HAP-1 (cell line): ENCODE measurements at regions not wholly inside any gene's neighbourhood (a gene's known extent, or its start where the extent isn't known, plus 50 kb on each side); places are given as distances from the start of the nearest gene placed in this dataset.

Experiments
- DNase-seq, 2 experiments: peaks; one replicate each; pipeline ENCODE4 v3.0.0-alpha.2; 2016 to 2020; ENCODE audit warnings: low spot score in 2 of 2
- H3K27me3 ChIP-seq: fragments of 250-450 bp; sonication (Bioruptor Pico); 2 replicates; pipeline ENCODE4 v1.5.1; 2020; ENCODE audit warnings: low read depth, mild to moderate bottlenecking, moderate library complexity
- H3K36me3 ChIP-seq: fragments of 250-450 bp; sonication (Bioruptor Pico); replicated peaks from 2 replicates; pipeline ENCODE4 v1.5.1; 2020; ENCODE audit warnings: mild to moderate bottlenecking
- H3K4me1 ChIP-seq: fragments of 250-450 bp; sonication (Bioruptor Pico); 2 replicates; pipeline ENCODE4 v1.5.1; 2020; ENCODE audit warnings: mild to moderate bottlenecking
- H3K4me3 ChIP-seq: fragments of 250-450 bp; sonication (Bioruptor Pico); 2 replicates; pipeline ENCODE4 v1.5.1; 2020; ENCODE audit warnings: mild to moderate bottlenecking, moderate library complexity
- H3K9me3 ChIP-seq: fragments of 250-450 bp; sonication (Bioruptor Pico); 2 replicates; pipeline ENCODE4 v1.5.1; 2020; ENCODE audit warnings: mild to moderate bottlenecking, moderate library complexity
- in situ Hi-C: fragments of 300-500 bp; cut with MboI; formaldehyde crosslinking; loops from 3 replicates; pipeline ENCODE4 v1.14.3; 2020; ENCODE audit warnings: low sequenced_read_pairs, inconsistent platforms, mixed read lengths

GRCh38 chr20:11311659-11312224 lies 606.0 kb upstream of the BTBD3 start:
- Histone ChIP-seq H3K4me3 (no peak overlapping the region), H3K27me3 (no peaks in the 10 kb centered on the region), H3K36me3 (no peaks in the 10 kb centered on the region), H3K9me3 (no peaks in the 10 kb centered on the region), H3K4me1 (no peaks in the 10 kb centered on the region)
- in situ Hi-C loops: no loop called here
- no peak for DNase-seq

- Histone ChIP-seq H3K36me3 (no peaks in the 10 kb centered on the region), H3K27me3 (no peaks in the 10 kb centered on the region), H3K4me1 (no peaks in the 10 kb centered on the region), H3K4me3 (no peak overlapping the region), H3K9me3 (no peaks in the 10 kb centered on the region)
- no peak for DNase-seq
- in situ Hi-C loops: no loop called here
These were observed 602.2 kb upstream of the BTBD3 start for GRCh38 chr20:11315525-11315924.

GRCh38 chr20:11316244-11316643 lies 601.4 kb upstream of the BTBD3 start:
- Histone ChIP-seq H3K27me3 (no peaks in the 10 kb centered on the region), H3K4me3 (no peak overlapping the region), H3K36me3 (no peaks in the 10 kb centered on the region), H3K9me3 (no peaks in the 10 kb centered on the region), H3K4me1 (no peaks in the 10 kb centered on the region)
- DNase-seq: no peak
- in situ Hi-C loops: no loop called here

GRCh38 chr20:11320033-11320432 lies 597.7 kb upstream of the BTBD3 start:
- Histone ChIP-seq H3K4me3 (no peak overlapping the region), H3K36me3 (no peaks in the 10 kb centered on the region), H3K4me1 (no peaks in the 10 kb centered on the region), H3K9me3 (no peaks in the 10 kb centered on the region), H3K27me3 (no peaks in the 10 kb centered on the region)
- DNase-seq: no peak
- in situ Hi-C loops: no loop called here

- Histone ChIP-seq H3K36me3 (no peaks in the 10 kb centered on the region), H3K27me3 (no peaks in the 10 kb centered on the region), H3K4me1 (no peaks in the 10 kb centered on the region), H3K9me3 (no peaks in the 10 kb centered on the region), H3K4me3 (no peak overlapping the region)
- in situ Hi-C loops: no loop called here
- no peak for DNase-seq
These were observed 593.9 kb upstream of the BTBD3 start for GRCh38 chr20:11323816-11324215.

- no peak overlapping the region for H3K4me3 ChIP-seq
- DNase-seq: no peak
- no peaks in the 10 kb centered on the region for H3K36me3 ChIP-seq
- in situ Hi-C loops: loop anchor here (25.0 kb wide), 1 partner anchor 112 kb away; no protein-coding TSS in a partner anchor
- no peaks in the 10 kb centered on the region for H3K27me3 ChIP-seq
- H3K4me1 ChIP-seq: peaks cover 8% of the 10 kb centered on the region; the same call in 1 of the 2 replicates
- no peaks in the 10 kb centered on the region for H3K9me3 ChIP-seq
These were observed 592.7 kb upstream of the BTBD3 start for GRCh38 chr20:11324990-11325389.

- no peak for DNase-seq
- H3K4me3 ChIP-seq: no peak overlapping the region
- in situ Hi-C loops: loop anchor here (25.0 kb wide), 1 partner anchor 108 kb away; no protein-coding TSS in a partner anchor
- H3K4me1 ChIP-seq: peaks cover 8% of the 10 kb centered on the region; the same call in 1 of the 2 replicates
- no peaks in the 10 kb centered on the region for H3K36me3 ChIP-seq
- H3K9me3 ChIP-seq: no peaks in the 10 kb centered on the region
- no peaks in the 10 kb centered on the region for H3K27me3 ChIP-seq
These were observed 588.9 kb upstream of the BTBD3 start for GRCh38 chr20:11328839-11329238.

GRCh38 chr20:11329271-11329670 lies 588.4 kb upstream of the BTBD3 start:
- H3K27me3 ChIP-seq: no peaks in the 10 kb centered on the region
- in situ Hi-C loops: loop anchor here (25.0 kb wide), 1 partner anchor 108 kb away; no protein-coding TSS in a partner anchor
- H3K4me3 ChIP-seq: no peak overlapping the region
- H3K9me3 ChIP-seq: no peaks in the 10 kb centered on the region
- no peaks in the 10 kb centered on the region for H3K36me3 ChIP-seq
- DNase-seq: no peak
- peaks cover 8% of the 10 kb centered on the region; the same call in 1 of the 2 replicates for H3K4me1 ChIP-seq

GRCh38 chr20:11331096-11331495 lies 586.6 kb upstream of the BTBD3 start:
- H3K27me3 ChIP-seq: no peaks in the 10 kb centered on the region

GRCh38 chr20:11332381-11332780 lies 585.3 kb upstream of the BTBD3 start:
- no peak for DNase-seq
- Histone ChIP-seq H3K9me3 (no peaks in the 10 kb centered on the region), H3K36me3 (no peaks in the 10 kb centered on the region), H3K4me3 (no peak overlapping the region), H3K4me1 (peaks cover 11% of the 10 kb centered on the region; the same call in 1 of the 2 replicates), H3K27me3 (no peaks in the 10 kb centered on the region)
- in situ Hi-C loops: loop anchor here (25.0 kb wide), 1 partner anchor 105 kb away; no protein-coding TSS in a partner anchor

More at GRCh38 chr20:11331096-11331495, 586.6 kb upstream of the BTBD3 start:
- no peaks in the 10 kb centered on the region for H3K36me3 ChIP-seq
- peaks cover 8% of the 10 kb centered on the region; the same call in 1 of the 2 replicates for H3K4me1 ChIP-seq
- no peaks in the 10 kb centered on the region for H3K9me3 ChIP-seq
- no peak overlapping the region for H3K4me3 ChIP-seq
- in situ Hi-C loops: loop anchor here (25.0 kb wide), 1 partner anchor 106 kb away; no protein-coding TSS in a partner anchor
- no peak for DNase-seq

- H3K4me3 ChIP-seq: no peak overlapping the region
- no peaks in the 10 kb centered on the region for H3K36me3 ChIP-seq
- H3K9me3 ChIP-seq: no peaks in the 10 kb centered on the region
- H3K4me1 ChIP-seq: peaks cover 14% of the 10 kb centered on the region; the same call in 1 of the 2 replicates
- in situ Hi-C loops: loop anchor here (25.0 kb wide), 1 partner anchor 104 kb away; no protein-coding TSS in a partner anchor
- DNase-seq: no peak
- no peaks in the 10 kb centered on the region for H3K27me3 ChIP-seq
These were observed 584.1 kb upstream of the BTBD3 start for GRCh38 chr20:11333634-11334033.

GRCh38 chr20:11337361-11338130 lies 580.1 kb upstream of the BTBD3 start:
- Histone ChIP-seq H3K4me3 (no peak overlapping the region), H3K27me3 (no peaks in the 10 kb centered on the region), H3K9me3 (no peaks in the 10 kb centered on the region), H3K36me3 (no peaks in the 10 kb centered on the region), H3K4me1 (0 out of 2 replicates have a peak, but pooled peaks cover 6% of the 10 kb centered on the region)
- in situ Hi-C loops: loop anchor here (25.0 kb wide), 1 partner anchor 100 kb away; no protein-coding TSS in a partner anchor
- no peak for DNase-seq

GRCh38 chr20:11338496-11339306 lies 579.0 kb upstream of the BTBD3 start:
- 0 out of 2 replicates have a peak, but pooled peaks cover 6% of the 10 kb centered on the region for H3K4me1 ChIP-seq
- in situ Hi-C loops: loop anchor here (25.0 kb wide), 1 partner anchor 99 kb away; no protein-coding TSS in a partner anchor
- no peaks in the 10 kb centered on the region for H3K9me3 ChIP-seq
- DNase-seq: no peak
- no peaks in the 10 kb centered on the region for H3K27me3 ChIP-seq
- no peaks in the 10 kb centered on the region for H3K36me3 ChIP-seq
- H3K4me3 ChIP-seq: no peak overlapping the region
